CD14-positive monocyte (primary cell): ENCODE measurements at regions not wholly inside any gene's neighbourhood (a gene's known extent, or its start where the extent isn't known, plus 50 kb on each side); places are given as distances from the start of the nearest gene placed in this dataset.

Experiments used
- DNase-seq, 3 donors: peaks; one replicate each; pipeline ENCODE4 v3.0.0-alpha.2; 2011 to 2022
- H2AFZ ChIP-seq: 2 replicates; pipeline ENCODE4 v1.6.0; 2012; ENCODE audit warnings: mild to moderate bottlenecking, low read depth, low read length, inconsistent platforms; ENCODE audit not compliant: insufficient read depth, poor library complexity, severe bottlenecking
- H3K27ac ChIP-seq, 2 donors: 1 replicate in 1 of 2; 2 replicates in 1 of 2; pipeline ENCODE4 v1.5.1; 2012 to 2013; ENCODE audit warnings: low read length in 2 of 2, control low read depth in 1 of 2, inconsistent platforms in 1 of 2, low read depth in 1 of 2, mild to moderate bottlenecking in 1 of 2
- H3K27me3 ChIP-seq, 2 donors: one replicate each; pipeline versions ENCODE4 v1.6.0 to v1.6.1; 2011 to 2013; ENCODE audit warnings: low read length in 2 of 2; ENCODE audit not compliant: control insufficient read depth in 2 of 2, insufficient read depth in 2 of 2
- H3K36me3 ChIP-seq, 2 donors: replicated peaks in 1 of 2; 1 replicate in 1 of 2; 2 replicates in 1 of 2; pipeline versions ENCODE4 v1.5.1 to v1.6.1; 2012 to 2013; ENCODE audit warnings: low read length in 2 of 2, control low read depth in 1 of 2, inconsistent platforms in 1 of 2, mild to moderate bottlenecking in 1 of 2; ENCODE audit not compliant: insufficient read depth in 2 of 2, control insufficient read depth in 1 of 2
- H3K4me1 ChIP-seq, 2 donors: 1 replicate in 1 of 2; 2 replicates in 1 of 2; pipeline versions ENCODE4 v1.5.1 to v1.6.1; 2012 to 2013; ENCODE audit warnings: low read length in 2 of 2, control low read depth in 1 of 2, inconsistent platforms in 1 of 2, mild to moderate bottlenecking in 1 of 2, moderate library complexity in 1 of 2; ENCODE audit not compliant: insufficient read depth in 2 of 2, control insufficient read depth in 1 of 2
- H3K4me2 ChIP-seq: replicated peaks from 2 replicates; pipeline ENCODE3; 2012; ENCODE audit warnings: low read length, moderate library complexity, mild to moderate bottlenecking; ENCODE audit not compliant: poor library complexity, severe bottlenecking; ENCODE audit errors: extremely low read depth
- H3K4me3 ChIP-seq, 3 experiments: fragments of 200-600 bp in 1 of 3; sonication (generic) in 1 of 3; replicated peaks in 1 of 3; 1 replicate in 2 of 3; 2 replicates in 1 of 3; pipeline ENCODE4 v1.5.1; 2011 to 2013; ENCODE audit warnings: low read length in 3 of 3, mild to moderate bottlenecking in 3 of 3, control low read depth in 2 of 3, low read depth in 2 of 3, inconsistent platforms in 1 of 3, moderate library complexity in 1 of 3
- H3K79me2 ChIP-seq: 2 replicates; pipeline ENCODE4 v1.6.0; 2012; ENCODE audit warnings: mild to moderate bottlenecking, control low read depth, inconsistent platforms, low read length, moderate library complexity; ENCODE audit not compliant: insufficient read depth
- H3K9ac ChIP-seq: 2 replicates; pipeline ENCODE4 v1.6.0; 2017; ENCODE audit warnings: low read length, mild to moderate bottlenecking; ENCODE audit not compliant: insufficient read depth, poor library complexity, severe bottlenecking
- H3K9me3 ChIP-seq, 2 donors: replicated peaks in 1 of 2; 1 replicate in 1 of 2; 2 replicates in 1 of 2; pipeline versions ENCODE4 v1.5.1 to v1.6.1; 2012 to 2013; ENCODE audit warnings: low read length in 2 of 2, control low read depth in 1 of 2; ENCODE audit not compliant: control insufficient read depth in 1 of 2, insufficient read depth in 1 of 2
- H4K20me1 ChIP-seq: 2 replicates; pipeline ENCODE4 v1.6.0; 2012; ENCODE audit warnings: mild to moderate bottlenecking, low read length, control low read depth, moderate library complexity; ENCODE audit not compliant: insufficient read depth
- H3K27ac Mint-ChIP-seq, 7 donors: one replicate each; pipeline ENCODE4 v1.8.0; 2020; ENCODE audit warnings: mild to moderate bottlenecking in 7 of 7, mixed read lengths in 7 of 7, moderate library complexity in 6 of 7, inconsistent platforms in 2 of 7
- H3K27me3 Mint-ChIP-seq, 3 donors: one replicate each; pipeline ENCODE4 v1.8.0; 2021 to 2022; ENCODE audit warnings: low read depth in 3 of 3, mild to moderate bottlenecking in 3 of 3, mixed read lengths in 3 of 3, moderate library complexity in 3 of 3, inconsistent platforms in 1 of 3
- H3K36me3 Mint-ChIP-seq, 2 donors: one replicate each; pipeline ENCODE4 v1.8.0; 2020; ENCODE audit warnings: mixed read lengths in 2 of 2, inconsistent platforms in 1 of 2, mild to moderate bottlenecking in 1 of 2
- H3K4me1 Mint-ChIP-seq: one replicate; pipeline ENCODE4 v1.8.0; 2020; ENCODE audit warnings: mild to moderate bottlenecking, mixed read lengths
- H3K4me3 Mint-ChIP-seq, 2 donors: one replicate each; pipeline ENCODE4 v1.8.0; 2020; ENCODE audit warnings: mild to moderate bottlenecking in 2 of 2, mixed read lengths in 2 of 2, moderate library complexity in 1 of 2
- H3K9me3 Mint-ChIP-seq, 7 donors: one replicate each; pipeline ENCODE4 v1.8.0; 2020 to 2022; ENCODE audit warnings: mixed read lengths in 7 of 7, mild to moderate bottlenecking in 6 of 7, moderate library complexity in 6 of 7, inconsistent platforms in 2 of 7
- CTCF ChIP-seq: fragments of 200-600 bp; IDR thresholded peaks from one replicate; pipeline ENCODE4 v1.8.0; 2022; ENCODE audit warnings: antibody characterized with exemption, mild to moderate bottlenecking
- WGBS: methylation state at CpG from one replicate; pipeline ENCODE4 v1.1.5; 2013; ENCODE audit warnings: missing lambda C conversion rate; ENCODE audit not compliant: insufficient coverage; 5-methylcytosine and 5-hydroxymethylcytosine counted together
- intact Hi-C, 2 donors: fragments of 100-400 bp; cut with micrococcal nuclease; formaldehyde crosslinking; loops; one replicate each; pipeline versions ENCODE4 v1.15.0 to v1.15.1; 2023

DNA sequence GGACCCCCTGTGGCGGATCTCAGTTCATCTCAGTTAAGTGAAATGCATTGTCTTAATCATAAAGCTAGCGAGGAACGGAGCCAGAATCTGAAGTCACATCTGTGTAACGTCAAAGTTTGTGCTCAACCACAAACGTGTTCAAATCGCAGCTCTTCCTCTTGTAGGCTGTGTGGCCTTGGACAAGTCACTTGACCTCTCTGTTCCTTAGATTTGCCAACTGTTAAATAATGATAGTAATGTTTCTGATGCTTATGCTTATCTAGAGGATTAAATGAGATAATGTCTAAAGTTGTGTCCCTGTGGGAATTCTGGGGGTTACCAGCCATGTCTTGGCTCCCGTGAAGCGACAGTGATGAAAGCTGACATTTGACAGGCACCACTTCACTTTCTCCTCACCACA lies 69.2 kb upstream of the NEURL1B start:
- 81% methylated on average over 6 of the region's 8 CpGs for WGBS
- no peak overlapping the region for H3K9ac ChIP-seq
- no peak for TF ChIP-seq CTCF
- no peak overlapping the region for H3K27ac ChIP-seq
- H3K4me3 ChIP-seq: no peak overlapping the region
- Mint-ChIP-seq H3K36me3 (no peaks in the 10 kb centered on the region), H3K27me3 (peaks cover 0 to 12% (median 3%) of the 10 kb centered on the region in 3 donors), H3K27ac (no peak overlapping the region), H3K4me3 (no peak overlapping the region), H3K9me3 (peaks cover 0 to 6% (median 2%) of the 10 kb centered on the region in 7 donors), H3K4me1 (no peaks in the 10 kb centered on the region)
- intact Hi-C loops: no loop called here
- H3K9me3 ChIP-seq: peaks cover 0 to 4% of the 10 kb centered on the region in 2 donors
- H3K36me3 ChIP-seq: no peaks in the 10 kb centered on the region
- no peak for DNase-seq
- H3K79me2 ChIP-seq: no peaks in the 10 kb centered on the region
- H3K4me2 ChIP-seq: no peak overlapping the region
- no peaks in the 10 kb centered on the region for H3K27me3 ChIP-seq
- no peaks in the 10 kb centered on the region for H3K4me1 ChIP-seq
- no peak overlapping the region for H2AFZ ChIP-seq
- no peaks in the 10 kb centered on the region for H4K20me1 ChIP-seq

- Mint-ChIP-seq H3K27me3 (peaks cover 0 to 10% (median 1%) of the 10 kb centered on the region in 3 donors), H3K36me3 (no peaks in the 10 kb centered on the region), H3K4me3 (no peak overlapping the region), H3K9me3 (peaks cover 0 to 6% (median 2%) of the 10 kb centered on the region in 7 donors), H3K27ac (no peak overlapping the region), H3K4me1 (no peaks in the 10 kb centered on the region)
- intact Hi-C loops: no loop called here
- H3K4me1 ChIP-seq: no peaks in the 10 kb centered on the region
- H3K9ac ChIP-seq: no peak overlapping the region
- H3K27ac ChIP-seq: no peak overlapping the region
- no peak overlapping the region for H3K4me3 ChIP-seq
- TF ChIP-seq CTCF: no peak
- H3K9me3 ChIP-seq: peaks cover 0 to 4% of the 10 kb centered on the region in 2 donors
- no peaks in the 10 kb centered on the region for H3K36me3 ChIP-seq
- no peaks in the 10 kb centered on the region for H3K79me2 ChIP-seq
- no peak overlapping the region for H3K4me2 ChIP-seq
- no peaks in the 10 kb centered on the region for H3K27me3 ChIP-seq
- H2AFZ ChIP-seq: no peak overlapping the region
- no peak for DNase-seq
- 75% methylated on average over 2 of the region's 3 CpGs for WGBS
- H4K20me1 ChIP-seq: no peaks in the 10 kb centered on the region
Observed at GRCh38 chr5:172571413-172571812, 69.7 kb upstream of the NEURL1B start.
